Keratinocyte (primary cell): ENCODE measurements at regions not wholly inside any gene's neighbourhood (a gene's known extent, or its start where the extent isn't known, plus 50 kb on each side); places are given as distances from the start of the nearest gene placed in this dataset.

Experiments used
- DNase-seq: peaks from one replicate; pipeline ENCODE4 v3.0.0-alpha.2; 2011; ENCODE audit warnings: low read depth, missing footprints, low spot score
- FAIRE-seq: peaks from 2 replicates; lab custom pipeline; 2011; peaks lifted over from hg19 to GRCh38; lab: Jason Lieb, UNC
- H2AFZ ChIP-seq: 2 replicates; pipeline ENCODE4 v1.6.0; 2012; ENCODE audit warnings: low read length, control low read depth, inconsistent platforms; ENCODE audit not compliant: control insufficient read depth
- H3K27ac ChIP-seq: 2 replicates; pipeline ENCODE4 v1.5.1; 2011; ENCODE audit warnings: low read length; ENCODE audit not compliant: control insufficient read depth, insufficient read depth
- H3K27me3 ChIP-seq: 3 replicates; pipeline ENCODE4 v1.6.0; 2011; ENCODE audit warnings: low read length; ENCODE audit not compliant: control insufficient read depth, insufficient read depth; ENCODE audit errors: extremely low read depth
- H3K36me3 ChIP-seq, 2 experiments: 2 replicates in 1 of 2; 3 replicates in 1 of 2; pipeline ENCODE4 v1.5.1; 2011; ENCODE audit warnings: low read length in 2 of 2, mild to moderate bottlenecking in 1 of 2; ENCODE audit not compliant: control insufficient read depth in 2 of 2, insufficient read depth in 2 of 2; ENCODE audit errors: extremely low read depth in 1 of 2
- H3K4me1 ChIP-seq: 3 replicates; pipeline ENCODE4 v1.5.1; 2011; ENCODE audit warnings: low read length; ENCODE audit not compliant: control insufficient read depth, insufficient read depth; ENCODE audit errors: extremely low read depth
- H3K4me2 ChIP-seq: 3 replicates; pipeline ENCODE4 v1.6.0; 2011; ENCODE audit warnings: low read depth, low read length; ENCODE audit not compliant: control insufficient read depth, insufficient read depth; ENCODE audit errors: extremely low read depth
- H3K4me3 ChIP-seq, 3 experiments: fragments of 200-600 bp in 1 of 3; sonication (generic) in 1 of 3; 2 replicates in 2 of 3; 3 replicates in 1 of 3; pipeline ENCODE4 v1.5.1; 2011 to 2016; ENCODE audit warnings: low read length in 3 of 3, mild to moderate bottlenecking in 3 of 3, control low read depth in 2 of 3, inconsistent platforms in 1 of 3, low read depth in 1 of 3, mixed read lengths in 1 of 3, mixed run types in 1 of 3, moderate library complexity in 1 of 3; ENCODE audit not compliant: control insufficient read depth in 2 of 3, insufficient read depth in 2 of 3; ENCODE audit errors: extremely low read depth in 1 of 3
- H3K79me2 ChIP-seq: 2 replicates; pipeline ENCODE4 v1.6.0; 2012; ENCODE audit warnings: low read length; ENCODE audit not compliant: control insufficient read depth, insufficient read depth
- H3K9ac ChIP-seq: 3 replicates; pipeline ENCODE4 v1.6.0; 2011; ENCODE audit warnings: low read length; ENCODE audit not compliant: control insufficient read depth, insufficient read depth; ENCODE audit errors: extremely low read depth
- H3K9me1 ChIP-seq: 3 replicates; pipeline ENCODE4 v1.6.0; 2011; ENCODE audit warnings: low read length; ENCODE audit not compliant: control insufficient read depth, insufficient read depth; ENCODE audit errors: extremely low read depth
- H3K9me3 ChIP-seq: 2 replicates; pipeline ENCODE4 v1.5.1; 2012; ENCODE audit warnings: low read depth, low read length; ENCODE audit not compliant: control insufficient read depth
- H4K20me1 ChIP-seq: 3 replicates; pipeline ENCODE4 v1.6.0; 2011; ENCODE audit warnings: low read length; ENCODE audit not compliant: control insufficient read depth, insufficient read depth; ENCODE audit errors: extremely low read depth
- EZH2 ChIP-seq: IDR thresholded peaks from one replicate; pipeline ENCODE4 v1.6.1; 2012; ENCODE audit warnings: inconsistent platforms, mild to moderate bottlenecking, low read length, moderate library complexity
- dilution Hi-C: fragments of 300-500 bp; cut with MboI; formaldehyde crosslinking; loops from one replicate; pipeline ENCODE4 v1.7.0; 2020; ENCODE audit warnings: low sequenced_read_pairs; ENCODE audit not compliant: extremely low pct_ligation_motif_present
- TF ChIP-seq, protein P1 (sequence below), 3 experiments: IDR thresholded peaks in 1 of 3; conservative IDR thresholded peaks in 1 of 3; optimal IDR thresholded peaks in 1 of 3; 2 replicates in 2 of 3; 3 replicates in 1 of 3; pipeline versions ENCODE3 to v1.5.1; 2011; ENCODE audit warnings: low read length in 3 of 3, mild to moderate bottlenecking in 3 of 3, moderate library complexity in 2 of 3, control low read depth in 1 of 3, inconsistent platforms in 1 of 3; ENCODE audit not compliant: insufficient read depth in 2 of 3; ENCODE audit errors: extremely low read depth in 1 of 3

DNA sequence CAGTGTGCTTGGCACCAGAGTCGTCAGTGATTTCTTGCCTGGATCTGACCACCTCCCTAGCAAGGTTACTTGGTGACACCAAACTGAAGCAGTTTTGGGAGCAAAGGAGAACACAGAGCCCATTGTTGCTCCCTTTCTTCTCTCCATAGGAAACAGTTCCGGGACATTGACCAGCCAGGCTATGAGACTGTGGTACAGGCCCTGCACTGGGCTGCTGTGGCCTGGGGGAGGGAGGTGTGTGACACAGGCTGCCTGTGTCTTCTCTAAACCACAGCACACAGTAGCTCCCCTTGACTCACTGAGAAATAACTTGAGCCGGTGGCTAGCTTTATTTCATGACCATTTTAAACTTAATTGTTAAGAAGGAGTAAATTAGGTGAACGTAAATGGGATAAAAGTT, 214.8 kb upstream of the UBL3 start:
- Histone ChIP-seq H2AFZ (no peak overlapping the region), H3K4me1 (no peaks in the 10 kb centered on the region), H3K79me2 (no peaks in the 10 kb centered on the region), H3K36me3 (no peaks in the 10 kb centered on the region), H3K27me3 (no peaks in the 10 kb centered on the region), H3K4me3 (no peak overlapping the region), H4K20me1 (no peaks in the 10 kb centered on the region), H3K9me1 (no peaks in the 10 kb centered on the region), H3K9ac (no peak overlapping the region), H3K9me3 (no peaks in the 10 kb centered on the region), H3K27ac (no peak overlapping the region), H3K4me2 (no peak overlapping the region)
- DNase-seq (no peak), FAIRE-seq (no peak)
- TF ChIP-seq, protein P1, sequence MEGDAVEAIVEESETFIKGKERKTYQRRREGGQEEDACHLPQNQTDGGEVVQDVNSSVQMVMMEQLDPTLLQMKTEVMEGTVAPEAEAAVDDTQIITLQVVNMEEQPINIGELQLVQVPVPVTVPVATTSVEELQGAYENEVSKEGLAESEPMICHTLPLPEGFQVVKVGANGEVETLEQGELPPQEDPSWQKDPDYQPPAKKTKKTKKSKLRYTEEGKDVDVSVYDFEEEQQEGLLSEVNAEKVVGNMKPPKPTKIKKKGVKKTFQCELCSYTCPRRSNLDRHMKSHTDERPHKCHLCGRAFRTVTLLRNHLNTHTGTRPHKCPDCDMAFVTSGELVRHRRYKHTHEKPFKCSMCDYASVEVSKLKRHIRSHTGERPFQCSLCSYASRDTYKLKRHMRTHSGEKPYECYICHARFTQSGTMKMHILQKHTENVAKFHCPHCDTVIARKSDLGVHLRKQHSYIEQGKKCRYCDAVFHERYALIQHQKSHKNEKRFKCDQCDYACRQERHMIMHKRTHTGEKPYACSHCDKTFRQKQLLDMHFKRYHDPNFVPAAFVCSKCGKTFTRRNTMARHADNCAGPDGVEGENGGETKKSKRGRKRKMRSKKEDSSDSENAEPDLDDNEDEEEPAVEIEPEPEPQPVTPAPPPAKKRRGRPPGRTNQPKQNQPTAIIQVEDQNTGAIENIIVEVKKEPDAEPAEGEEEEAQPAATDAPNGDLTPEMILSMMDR (optimal IDR thresholded peaks at IDR 0.05 in 1 of 3, IDR thresholded peaks at IDR 0.05 in 1 of 3, conservative IDR thresholded peaks at IDR 0.05 in 1 of 3; ENCODE audit: extremely low read depth in 1 of 3, insufficient read depth in 2 of 3, low read length in 3 of 3) = no peak
- TF ChIP-seq EZH2 = no peak
- dilution Hi-C loops = no loop called here

DNA sequence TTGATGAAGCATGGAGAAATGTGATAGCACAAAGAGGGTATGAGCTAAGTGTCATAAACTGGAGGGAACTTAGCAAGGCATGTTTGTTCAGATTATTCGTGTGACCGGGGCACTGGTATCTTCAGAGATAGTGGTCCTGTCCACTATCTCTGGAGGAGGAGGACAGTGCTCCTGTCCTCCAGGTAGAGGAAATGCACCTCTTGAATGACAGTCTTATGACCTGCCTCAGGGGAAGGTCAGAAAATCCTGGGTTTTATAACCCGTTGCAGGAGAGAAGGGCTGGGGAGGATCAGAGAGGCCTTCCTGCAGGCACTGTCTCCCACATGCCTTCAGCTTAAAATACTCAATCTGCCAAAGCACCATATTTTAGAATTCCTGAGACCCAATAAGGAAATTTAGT, 213.5 kb upstream of the UBL3 start:
- Histone ChIP-seq H3K4me1 (no peaks in the 10 kb centered on the region), H3K4me3 (no peak overlapping the region), H3K9me1 (no peaks in the 10 kb centered on the region), H4K20me1 (no peaks in the 10 kb centered on the region), H3K9me3 (no peaks in the 10 kb centered on the region), H3K27ac (no peak overlapping the region), H3K4me2 (no peak overlapping the region), H3K79me2 (no peaks in the 10 kb centered on the region), H3K27me3 (no peaks in the 10 kb centered on the region), H2AFZ (no peak overlapping the region), H3K36me3 (no peaks in the 10 kb centered on the region), H3K9ac (no peak overlapping the region)
- FAIRE-seq (no peak), DNase-seq (no peak)
- dilution Hi-C loops = no loop called here
- TF ChIP-seq EZH2 = no peak
- TF ChIP-seq, protein P1 (optimal IDR thresholded peaks at IDR 0.05 in 1 of 3, IDR thresholded peaks at IDR 0.05 in 1 of 3, conservative IDR thresholded peaks at IDR 0.05 in 1 of 3; ENCODE audit: extremely low read depth in 1 of 3, insufficient read depth in 2 of 3, low read length in 3 of 3) = no peak
